ENCODE measurements at regions not wholly inside any gene's neighbourhood (a gene's known extent, or its start where the extent isn't known, plus 50 kb on each side); places are given as distances from the start of the nearest gene placed in this dataset.

GRCh38 chr9:26566141-26566540, 326.5 kb downstream of the CAAP1 start:
- TF ChIP-seq EZH2 (IDR thresholded peaks at IDR 0.05; ENCODE audit: insufficient read depth, poor library complexity, severe bottlenecking) (no peak), EZH2phosphoT487 (IDR thresholded peaks at IDR 0.05; ENCODE audit: insufficient read depth, low read depth) (no peak)
